CD4-positive, alpha-beta T cell (primary cell): ENCODE measurements at regions not wholly inside any gene's neighbourhood (a gene's known extent, or its start where the extent isn't known, plus 50 kb on each side); places are given as distances from the start of the nearest gene placed in this dataset.

Source experiments
- ATAC-seq: fragments of 200-7000 bp; cut with Tn5 transposase; one replicate; pipeline ENCODE4 v1.10.0; 2022; ENCODE audit warnings: mild to moderate bottlenecking; ENCODE audit not compliant: poor library complexity
- CTCF ChIA-PET: fragments of 350-600 bp; sonication (Branson Sonifier 250); formaldehyde crosslinking; loops from one replicate; lab custom pipeline; 2021; ENCODE audit warnings: antibody characterized with exemption, inconsistent platforms; lab: Charles Lee
- POLR2A ChIA-PET: fragments of 350-600 bp; sonication (Branson Sonifier 250); formaldehyde crosslinking; loops from one replicate; lab custom pipeline; 2021; ENCODE audit warnings: antibody characterized with exemption, inconsistent platforms; lab: Charles Lee
- DNase-seq, 14 experiments: peaks; one replicate each; pipeline ENCODE4 v3.0.0-alpha.2; 2013 to 2020; ENCODE audit warnings: mixed read lengths in 2 of 14
- H3K27ac ChIP-seq, 2 donors: one replicate each; pipeline versions ENCODE4 v1.5.1 to v1.7.0; 2013; ENCODE audit warnings: low read length in 2 of 2, low read depth in 1 of 2, mild to moderate bottlenecking in 1 of 2
- H3K27me3 ChIP-seq, 2 experiments: 1 replicate in 1 of 2; 2 replicates in 1 of 2; pipeline versions ENCODE4 v1.6.1 to v1.7.0; 2013; ENCODE audit warnings: low read length in 2 of 2, control low read depth in 1 of 2, mild to moderate bottlenecking in 1 of 2, moderate library complexity in 1 of 2; ENCODE audit not compliant: insufficient read depth in 2 of 2, control insufficient read depth in 1 of 2
- H3K36me3 ChIP-seq: one replicate; pipeline ENCODE4 v1.6.1; 2013; ENCODE audit warnings: low read length, control low read depth; ENCODE audit not compliant: insufficient read depth
- H3K4me1 ChIP-seq: one replicate; pipeline ENCODE4 v1.6.1; 2013; ENCODE audit warnings: low read length, control low read depth; ENCODE audit not compliant: insufficient read depth
- H3K4me3 ChIP-seq: one replicate; pipeline ENCODE4 v1.5.1; 2013; ENCODE audit warnings: mild to moderate bottlenecking, low read length, moderate library complexity
- H3K9me3 ChIP-seq, 2 experiments: 1 replicate in 1 of 2; 2 replicates in 1 of 2; pipeline versions ENCODE4 v1.6.1 to v1.7.0; 2013; ENCODE audit warnings: low read length in 2 of 2, mild to moderate bottlenecking in 2 of 2, control low read depth in 1 of 2, moderate library complexity in 1 of 2; ENCODE audit not compliant: control insufficient read depth in 1 of 2, insufficient read depth in 1 of 2
- H3K27ac Mint-ChIP-seq: one replicate; pipeline ENCODE4 v1.8.0; 2020; ENCODE audit warnings: mixed read lengths
- H3K27me3 Mint-ChIP-seq: one replicate; pipeline ENCODE4 v1.8.0; 2021; ENCODE audit warnings: mixed read lengths
- H3K36me3 Mint-ChIP-seq: one replicate; pipeline ENCODE4 v1.8.0; 2021; ENCODE audit warnings: low read depth, mixed read lengths
- H3K4me1 Mint-ChIP-seq: one replicate; pipeline ENCODE4 v1.8.0; 2021; ENCODE audit warnings: low read depth, mixed read lengths
- H3K4me3 Mint-ChIP-seq: one replicate; pipeline ENCODE4 v1.8.0; 2020; ENCODE audit warnings: mild to moderate bottlenecking, mixed read lengths
- H3K9me3 Mint-ChIP-seq: one replicate; pipeline ENCODE4 v1.8.0; 2020; ENCODE audit warnings: mixed read lengths
- CTCF ChIP-seq: fragments of 200-600 bp; IDR thresholded peaks from one replicate; pipeline ENCODE4 v1.8.0; 2022; ENCODE audit warnings: antibody characterized with exemption, mild to moderate bottlenecking
- intact Hi-C, 2 experiments: fragments of 100-400 bp; cut with DNase I in 1 of 2; cut with micrococcal nuclease in 1 of 2; formaldehyde crosslinking; loops; one replicate each; pipeline versions ENCODE4 v1.15.1 to v1.9.0; 2023 to 2025; cut with DNase I, micrococcal nuclease

- intact Hi-C loops, result no loop called here
- no peaks in the 10 kb centered on the region for H3K27me3 Mint-ChIP-seq
- H3K27ac Mint-ChIP-seq, result no peak overlapping the region
Observed at GRCh38 chr6:50658561-50658960, 54.8 kb upstream of the TFAP2D start.

GRCh38 chr6:50661636-50662035 is 51.7 kb upstream of the TFAP2D start:
- no peak overlapping the region for H3K27ac Mint-ChIP-seq
- H3K4me1 ChIP-seq, result no peaks in the 10 kb centered on the region
- no peaks in the 10 kb centered on the region for H3K27me3 ChIP-seq
- TF ChIP-seq CTCF, result no peak
- H3K4me1 Mint-ChIP-seq, result no peaks in the 10 kb centered on the region
- no peak overlapping the region for H3K4me3 ChIP-seq
- no peak for DNase-seq
- no peak overlapping the region for H3K27ac ChIP-seq
- no peaks in the 10 kb centered on the region for H3K27me3 Mint-ChIP-seq
- no peak for ATAC-seq
- intact Hi-C loops, result no loop called here
- no peaks in the 10 kb centered on the region for H3K9me3 ChIP-seq
- no peaks in the 10 kb centered on the region for H3K9me3 Mint-ChIP-seq
- POLR2A ChIA-PET, result no interaction called here
- no peaks in the 10 kb centered on the region for H3K36me3 Mint-ChIP-seq
- CTCF ChIA-PET, result no interaction called here
- no peak overlapping the region for H3K4me3 Mint-ChIP-seq
- H3K36me3 ChIP-seq, result no peaks in the 10 kb centered on the region

More at GRCh38 chr6:50658561-50658960, 54.8 kb upstream of the TFAP2D start:
- Mint-ChIP-seq H3K4me1 (no peaks in the 10 kb centered on the region), H3K4me3 (no peak overlapping the region), H3K36me3 (no peaks in the 10 kb centered on the region), H3K9me3 (no peaks in the 10 kb centered on the region)
- Histone ChIP-seq H3K9me3 (no peaks in the 10 kb centered on the region), H3K4me3 (no peak overlapping the region), H3K27me3 (no peaks in the 10 kb centered on the region), H3K36me3 (no peaks in the 10 kb centered on the region), H3K27ac (no peak overlapping the region), H3K4me1 (no peaks in the 10 kb centered on the region)
- ATAC-seq (no peak), DNase-seq (no peak)
- POLR2A ChIA-PET, result no interaction called here
- no peak for TF ChIP-seq CTCF
- CTCF ChIA-PET, result interaction anchor here (0.6 kb wide), 1 partner anchor 256 kb away, joined by 3 read pairs; no protein-coding TSS in a partner anchor
